K562 (cell line): ENCODE measurements at regions not wholly inside any gene's neighbourhood (a gene's known extent, or its start where the extent isn't known, plus 50 kb on each side); places are given as distances from the start of the nearest gene placed in this dataset.

ENCODE experiments used
- C11orf30 ChIP-seq: fragments of 450-650 bp; IDR thresholded peaks from 2 replicates; pipeline ENCODE4 v1.6.1; 2016; ENCODE audit warnings: low read depth, mild to moderate bottlenecking
- FOSL1 ChIP-seq: fragments of 200-800 bp; sonication (Bioruptor generic); conservative IDR thresholded peaks from 2 replicates; pipeline ENCODE4 v1.6.1; 2016; ENCODE audit warnings: missing genetic modification characterization, missing compliant biosample characterization
- SMARCA4 ChIP-seq: fragments of 450-650 bp; IDR thresholded peaks from 2 replicates; pipeline ENCODE4 v1.6.1; 2016
- ZNF785 ChIP-seq: fragments of 250-450 bp; sonication (Bioruptor Pico); IDR thresholded peaks from 2 replicates; pipeline ENCODE4 v1.4.0; 2020; ENCODE audit warnings: mild to moderate bottlenecking
- TF ChIP-seq, protein P1 (sequence below): fragments of 450-650 bp; IDR thresholded peaks from 2 replicates; pipeline ENCODE4 v1.6.1; 2017; ENCODE audit warnings: antibody characterized with exemption, mild to moderate bottlenecking
- TF ChIP-seq, protein P2 (sequence below), 2 experiments: fragments of 450-650 bp in 1 of 2; sonication (generic) in 1 of 2; formaldehyde crosslinking in 1 of 2; IDR thresholded peaks in 1 of 2; conservative IDR thresholded peaks in 1 of 2; 2 replicates each; pipeline versions ENCODE4 v1.6.1 to v1.8.1; 2016 to 2023; ENCODE audit warnings: mild to moderate bottlenecking in 2 of 2, moderate library complexity in 2 of 2, inconsistent platforms in 1 of 2, missing genetic modification reagents in 1 of 2
- TF ChIP-seq, protein P3 (sequence below): sonication (generic); formaldehyde crosslinking; IDR thresholded peaks from 2 replicates; pipeline ENCODE4 v1.8.1; 2023; ENCODE audit warnings: mild to moderate bottlenecking, missing genetic modification reagents

DNA sequence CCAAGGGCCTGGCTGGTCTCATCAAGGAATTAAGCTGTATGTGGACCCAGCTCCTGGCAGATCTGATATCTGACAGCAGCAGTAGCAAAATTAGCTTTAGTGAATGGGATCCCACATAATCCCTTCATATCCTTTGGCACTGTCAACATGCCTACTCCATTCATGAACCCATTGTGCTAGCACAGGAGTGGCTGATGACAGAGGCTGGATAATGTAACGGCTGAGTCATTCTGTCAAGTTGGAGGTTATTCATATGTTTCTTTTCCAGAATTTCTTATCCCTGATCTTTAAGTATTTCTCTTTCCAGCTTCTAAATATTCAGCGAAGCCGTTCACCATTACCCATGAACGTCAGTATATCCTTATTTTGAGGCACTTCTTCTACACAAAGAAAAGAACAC, 84.3 kb downstream of the EXTL2 start (continued):
- TF ChIP-seq, protein P1, sequence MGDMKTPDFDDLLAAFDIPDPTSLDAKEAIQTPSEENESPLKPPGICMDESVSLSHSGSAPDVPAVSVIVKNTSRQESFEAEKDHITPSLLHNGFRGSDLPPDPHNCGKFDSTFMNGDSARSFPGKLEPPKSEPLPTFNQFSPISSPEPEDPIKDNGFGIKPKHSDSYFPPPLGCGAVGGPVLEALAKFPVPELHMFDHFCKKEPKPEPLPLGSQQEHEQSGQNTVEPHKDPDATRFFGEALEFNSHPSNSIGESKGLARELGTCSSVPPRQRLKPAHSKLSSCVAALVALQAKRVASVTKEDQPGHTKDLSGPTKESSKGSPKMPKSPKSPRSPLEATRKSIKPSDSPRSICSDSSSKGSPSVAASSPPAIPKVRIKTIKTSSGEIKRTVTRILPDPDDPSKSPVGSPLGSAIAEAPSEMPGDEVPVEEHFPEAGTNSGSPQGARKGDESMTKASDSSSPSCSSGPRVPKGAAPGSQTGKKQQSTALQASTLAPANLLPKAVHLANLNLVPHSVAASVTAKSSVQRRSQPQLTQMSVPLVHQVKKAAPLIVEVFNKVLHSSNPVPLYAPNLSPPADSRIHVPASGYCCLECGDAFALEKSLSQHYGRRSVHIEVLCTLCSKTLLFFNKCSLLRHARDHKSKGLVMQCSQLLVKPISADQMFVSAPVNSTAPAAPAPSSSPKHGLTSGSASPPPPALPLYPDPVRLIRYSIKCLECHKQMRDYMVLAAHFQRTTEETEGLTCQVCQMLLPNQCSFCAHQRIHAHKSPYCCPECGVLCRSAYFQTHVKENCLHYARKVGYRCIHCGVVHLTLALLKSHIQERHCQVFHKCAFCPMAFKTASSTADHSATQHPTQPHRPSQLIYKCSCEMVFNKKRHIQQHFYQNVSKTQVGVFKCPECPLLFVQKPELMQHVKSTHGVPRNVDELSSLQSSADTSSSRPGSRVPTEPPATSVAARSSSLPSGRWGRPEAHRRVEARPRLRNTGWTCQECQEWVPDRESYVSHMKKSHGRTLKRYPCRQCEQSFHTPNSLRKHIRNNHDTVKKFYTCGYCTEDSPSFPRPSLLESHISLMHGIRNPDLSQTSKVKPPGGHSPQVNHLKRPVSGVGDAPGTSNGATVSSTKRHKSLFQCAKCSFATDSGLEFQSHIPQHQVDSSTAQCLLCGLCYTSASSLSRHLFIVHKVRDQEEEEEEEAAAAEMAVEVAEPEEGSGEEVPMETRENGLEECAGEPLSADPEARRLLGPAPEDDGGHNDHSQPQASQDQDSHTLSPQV: 0 out of 2 replicates have a peak, but pooled peaks have one; percentile 23
- 0 out of 2 replicates have a peak, but pooled peaks have one; percentile 28 for TF ChIP-seq SMARCA4
- TF ChIP-seq, protein P2, sequence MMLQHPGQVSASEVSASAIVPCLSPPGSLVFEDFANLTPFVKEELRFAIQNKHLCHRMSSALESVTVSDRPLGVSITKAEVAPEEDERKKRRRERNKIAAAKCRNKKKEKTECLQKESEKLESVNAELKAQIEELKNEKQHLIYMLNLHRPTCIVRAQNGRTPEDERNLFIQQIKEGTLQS (IDR thresholded peaks at IDR 0.05): peak; percentile 55; the same call in 1 of the 2 replicates
- TF ChIP-seq, protein P2 (CRISPR knock-in tag; conservative IDR thresholded peaks at IDR 0.05): no peak
- peak; percentile 29 for TF ChIP-seq FOSL1 (tag)
- TF ChIP-seq C11orf30: peak; percentile 63; the same call in 1 of the 2 replicates
- TF ChIP-seq, protein P3, sequence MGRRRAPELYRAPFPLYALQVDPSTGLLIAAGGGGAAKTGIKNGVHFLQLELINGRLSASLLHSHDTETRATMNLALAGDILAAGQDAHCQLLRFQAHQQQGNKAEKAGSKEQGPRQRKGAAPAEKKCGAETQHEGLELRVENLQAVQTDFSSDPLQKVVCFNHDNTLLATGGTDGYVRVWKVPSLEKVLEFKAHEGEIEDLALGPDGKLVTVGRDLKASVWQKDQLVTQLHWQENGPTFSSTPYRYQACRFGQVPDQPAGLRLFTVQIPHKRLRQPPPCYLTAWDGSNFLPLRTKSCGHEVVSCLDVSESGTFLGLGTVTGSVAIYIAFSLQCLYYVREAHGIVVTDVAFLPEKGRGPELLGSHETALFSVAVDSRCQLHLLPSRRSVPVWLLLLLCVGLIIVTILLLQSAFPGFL: no peak
- TF ChIP-seq ZNF785 (CRISPR knock-in tag): no peak
